Neural cell (in vitro differentiated cells): ENCODE measurements at regions not wholly inside any gene's neighbourhood (a gene's known extent, or its start where the extent isn't known, plus 50 kb on each side); places are given as distances from the start of the nearest gene placed in this dataset.

Source experiments
- H2AFZ ChIP-seq: fragments of 200-600, 300-800 bp; sonication (generic), shearing (Covaris generic); 2 replicates; pipeline ENCODE4 v1.6.0; 2014; ENCODE audit warnings: low read depth, mild to moderate bottlenecking, antibody characterized with exemption, low read length, moderate library complexity
- H3F3A ChIP-seq: fragments of 200-600 bp; shearing (Covaris generic); 2 replicates; pipeline ENCODE4 v1.6.1; 2016; ENCODE audit warnings: mild to moderate bottlenecking, moderate library complexity, mixed read lengths, antibody characterized with exemption, low read length; ENCODE audit not compliant: insufficient read depth, poor library complexity, severe bottlenecking
- H3K27ac ChIP-seq: fragments of 200-600, 300-800 bp; sonication (generic), shearing (Covaris generic); 2 replicates; pipeline ENCODE4 v1.5.1; 2014; ENCODE audit warnings: mild to moderate bottlenecking, low read length, moderate library complexity
- H3K27me3 ChIP-seq: fragments of 300-800, 200-600 bp; sonication (generic), shearing (Covaris generic); 2 replicates; pipeline ENCODE4 v1.6.0; 2014; ENCODE audit warnings: mild to moderate bottlenecking, low read depth, low read length, moderate library complexity; ENCODE audit not compliant: insufficient read depth
- H3K36me3 ChIP-seq: fragments of 300-800, 200-600 bp; sonication (generic), shearing (Covaris generic); 2 replicates; pipeline ENCODE4 v1.5.1; 2014; ENCODE audit warnings: mild to moderate bottlenecking, antibody characterized with exemption, low read length, moderate library complexity; ENCODE audit not compliant: insufficient read depth
- H3K4me2 ChIP-seq: fragments of 300-800, 200-600 bp; sonication (generic), shearing (Covaris generic); 2 replicates; pipeline ENCODE4 v1.6.0; 2014; ENCODE audit warnings: mild to moderate bottlenecking, low read length
- H3K4me3 ChIP-seq: fragments of 300-800, 200-600 bp; sonication (generic), shearing (Covaris generic); 2 replicates; pipeline ENCODE4 v1.5.1; 2014; ENCODE audit warnings: mild to moderate bottlenecking, low read length, moderate library complexity
- H3K79me2 ChIP-seq: fragments of 200-600 bp; shearing (Covaris generic); replicated peaks from 2 replicates; pipeline ENCODE4 v1.6.0; 2014; ENCODE audit warnings: mild to moderate bottlenecking, low read length, moderate library complexity; ENCODE audit not compliant: insufficient read depth
- H3K9ac ChIP-seq: fragments of 300-800, 200-600 bp; sonication (generic), shearing (Covaris generic); 2 replicates; pipeline ENCODE4 v1.6.1; 2016; ENCODE audit warnings: mild to moderate bottlenecking, low read length, mixed read lengths
- H3K9me2 ChIP-seq: fragments of 200-600 bp; shearing (Covaris generic); 2 replicates; pipeline ENCODE4 v1.6.1; 2016; ENCODE audit warnings: mild to moderate bottlenecking, low read length, mixed read lengths; ENCODE audit not compliant: insufficient read depth
- H3K9me3 ChIP-seq: fragments of 200-600, 300-800 bp; sonication (generic), shearing (Covaris generic); 2 replicates; pipeline ENCODE4 v1.6.1; 2016; ENCODE audit warnings: mild to moderate bottlenecking, mixed run types, low read length, moderate library complexity, mixed read lengths
- H4K20me1 ChIP-seq: fragments of 200-600 bp; shearing (Covaris generic); 2 replicates; pipeline ENCODE4 v1.6.1; 2016; ENCODE audit warnings: mild to moderate bottlenecking, mixed run types; ENCODE audit not compliant: insufficient read depth
- CTCF ChIP-seq: fragments of 450-650 bp; IDR thresholded peaks from 2 replicates; pipeline ENCODE4 v1.5.1; 2014; ENCODE audit warnings: antibody characterized with exemption, mild to moderate bottlenecking, moderate library complexity; ENCODE audit not compliant: poor library complexity, severe bottlenecking
- EP300 ChIP-seq: fragments of 450-650 bp; conservative IDR thresholded peaks from 2 replicates; pipeline ENCODE4 v1.6.1; 2014; ENCODE audit warnings: antibody characterized with exemption, mild to moderate bottlenecking, moderate library complexity; ENCODE audit not compliant: poor library complexity, severe bottlenecking
- EZH2 ChIP-seq: fragments of 200-600, 300-800 bp; shearing (Covaris generic), sonication (generic); IDR thresholded peaks from 2 replicates; pipeline ENCODE4 v1.6.1; 2014; ENCODE audit warnings: antibody characterized with exemption, low read length, borderline replicate concordance, mild to moderate bottlenecking; ENCODE audit not compliant: insufficient read depth, poor library complexity, severe bottlenecking
- MXI1 ChIP-seq: fragments of 450-650 bp; conservative IDR thresholded peaks from 2 replicates; pipeline ENCODE4 v1.6.1; 2014; ENCODE audit warnings: antibody characterized with exemption, mild to moderate bottlenecking; ENCODE audit not compliant: poor library complexity, severe bottlenecking
- POLR2AphosphoS5 ChIP-seq: IDR thresholded peaks from 2 replicates; pipeline ENCODE4 v1.6.1; 2012
- RAD21 ChIP-seq: fragments of 450-650 bp; conservative IDR thresholded peaks from 2 replicates; pipeline ENCODE4 v1.6.1; 2014; ENCODE audit warnings: antibody characterized with exemption, mild to moderate bottlenecking, moderate library complexity
- REST ChIP-seq: IDR thresholded peaks from 2 replicates; pipeline ENCODE4 v1.6.1; 2012; ENCODE audit warnings: borderline replicate concordance
- SMC3 ChIP-seq: fragments of 450-650 bp; conservative IDR thresholded peaks from 2 replicates; pipeline ENCODE4 v1.6.1; 2014; ENCODE audit warnings: antibody characterized with exemption, mild to moderate bottlenecking, moderate library complexity; ENCODE audit not compliant: poor library complexity
- TAF1 ChIP-seq: IDR thresholded peaks from 2 replicates; pipeline ENCODE4 v1.6.1; 2012; ENCODE audit warnings: low read depth

GRCh38 chr11:59283825-59284772 lies 71.4 kb upstream of the MPEG1 start:
- H3K79me2 ChIP-seq: no peaks in the 10 kb centered on the region
- no peaks in the 10 kb centered on the region for H3K9me2 ChIP-seq
- no peak overlapping the region for H2AFZ ChIP-seq
- H3K9me3 ChIP-seq: no peaks in the 10 kb centered on the region
- H3K27ac ChIP-seq: no peak overlapping the region
- no peaks in the 10 kb centered on the region for H3K27me3 ChIP-seq
- H3K4me3 ChIP-seq: no peak overlapping the region
- no peaks in the 10 kb centered on the region for H4K20me1 ChIP-seq
- no peak overlapping the region for H3K9ac ChIP-seq
- no peaks in the 10 kb centered on the region for H3K36me3 ChIP-seq
- no peak overlapping the region for H3K4me2 ChIP-seq
- peak; percentile 61 for TF ChIP-seq CTCF
- TF ChIP-seq RAD21: peak; percentile 27
- TF ChIP-seq TAF1: no peak
- TF ChIP-seq MXI1: no peak
- peak; percentile 51 for TF ChIP-seq SMC3
- no peak for TF ChIP-seq REST
- TF ChIP-seq EZH2: no peak
- no peak for TF ChIP-seq POLR2AphosphoS5
- no peak for TF ChIP-seq EP300
- H3F3A ChIP-seq: no peaks in the 10 kb centered on the region

GRCh38 chr11:59283311-59283710 lies 70.6 kb upstream of the MPEG1 start:
- H3K9ac ChIP-seq: no peak overlapping the region
- no peak overlapping the region for H2AFZ ChIP-seq
- H3K4me2 ChIP-seq: no peak overlapping the region
- no peaks in the 10 kb centered on the region for H3K9me3 ChIP-seq
- H3K36me3 ChIP-seq: no peaks in the 10 kb centered on the region
- H3K9me2 ChIP-seq: no peaks in the 10 kb centered on the region
- TF ChIP-seq RAD21 (no peak), SMC3 (no peak), POLR2AphosphoS5 (no peak), EZH2 (no peak), TAF1 (no peak), REST (no peak), EP300 (no peak), CTCF (no peak), MXI1 (no peak)
- H3K4me3 ChIP-seq: no peak overlapping the region
- H3K79me2 ChIP-seq: no peaks in the 10 kb centered on the region
- H4K20me1 ChIP-seq: no peaks in the 10 kb centered on the region
- no peak overlapping the region for H3K27ac ChIP-seq
- H3F3A ChIP-seq: no peaks in the 10 kb centered on the region
- no peaks in the 10 kb centered on the region for H3K27me3 ChIP-seq
